HG03097 (cell line): ENCODE measurements at regions not wholly inside any gene's neighbourhood (a gene's known extent, or its start where the extent isn't known, plus 50 kb on each side); places are given as distances from the start of the nearest gene placed in this dataset.
"Not testable (repeated sequence)": the region's sequence is repeated elsewhere in the genome, so short reads cannot be mapped to it uniquely, and the experiment has no call there.

Experiments
- ATAC-seq: cut with Tn5 transposase; IDR thresholded peaks from one replicate; pipeline ENCODE4 v1.9.1; 2021; ENCODE audit not compliant: unreplicated experiment, low FRiP score

DNA sequence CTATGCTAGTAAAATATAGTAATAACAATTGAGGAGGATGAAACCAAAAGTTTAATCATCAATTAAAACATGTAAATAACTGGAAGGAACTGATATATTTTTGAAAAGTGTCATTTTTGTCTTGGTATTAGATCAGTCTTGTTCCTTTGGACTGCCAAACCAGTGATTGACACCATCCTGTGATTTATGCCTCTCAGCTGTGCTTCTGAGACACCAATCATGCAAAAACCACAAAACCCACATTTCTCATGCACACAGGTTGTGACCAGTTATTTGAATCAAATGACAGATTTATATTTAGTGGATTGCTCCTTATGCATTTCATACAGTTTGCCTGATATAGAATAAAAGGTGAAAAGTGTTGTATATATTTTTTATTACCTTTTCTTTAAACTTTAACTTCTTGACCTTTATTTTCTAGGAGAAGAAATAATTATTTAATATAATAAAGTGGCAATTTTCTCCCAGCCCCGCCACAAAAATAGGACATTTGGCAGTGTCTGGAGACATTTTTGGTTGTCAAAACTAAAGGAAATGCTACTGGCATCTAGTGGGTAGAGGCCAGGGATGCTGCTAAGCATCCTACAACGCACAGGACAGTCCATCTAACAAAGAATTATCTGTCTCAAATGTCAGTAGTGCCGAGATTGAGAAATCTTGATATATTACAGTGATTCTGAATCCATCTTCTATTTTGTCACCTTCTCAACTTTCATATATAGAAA, 383.6 kb downstream of the BCKDHB start:
- no peak for ATAC-seq

DNA sequence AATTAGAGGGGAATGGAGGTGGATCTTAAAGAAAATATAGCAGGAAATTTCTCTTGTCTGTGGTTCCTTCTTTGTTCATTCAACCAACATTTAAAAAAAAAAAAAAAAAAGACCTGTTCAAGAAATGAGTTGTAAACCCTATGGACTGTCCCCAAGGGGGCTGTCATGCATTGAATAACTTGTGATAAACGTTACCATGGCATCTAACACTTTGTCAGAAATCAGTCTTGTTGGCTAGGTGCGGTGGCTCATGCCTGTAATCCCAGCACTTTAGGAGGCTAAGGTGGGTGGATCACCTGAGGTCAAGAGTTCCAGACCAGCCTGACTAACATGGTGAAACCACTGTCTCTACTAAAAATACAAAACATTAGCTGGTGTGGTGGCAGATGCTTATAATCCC, 381.7 kb downstream of the BCKDHB start:
- ATAC-seq: peak; percentile 83

DNA sequence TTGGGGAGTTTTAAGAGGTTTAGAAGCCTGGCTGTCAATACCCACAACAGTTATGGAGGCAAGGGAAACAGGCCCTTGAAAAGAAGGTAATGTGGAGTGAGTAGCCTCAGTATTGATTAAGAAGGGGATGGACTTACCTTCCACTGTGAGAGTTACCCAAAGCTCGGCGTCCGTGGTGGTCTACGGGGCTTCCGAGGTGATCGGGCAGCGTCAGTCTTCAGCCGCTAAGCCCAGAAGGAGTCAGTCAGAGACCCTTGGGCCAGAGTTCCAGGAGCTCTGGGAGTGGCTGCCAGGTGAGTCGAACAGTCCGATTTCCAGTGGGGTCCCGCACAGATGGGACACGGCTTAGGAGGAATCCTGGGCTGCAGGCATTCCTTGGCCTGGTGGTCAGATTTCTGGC, 379.0 kb downstream of the BCKDHB start:
- ATAC-seq: not testable (repeated sequence)

DNA sequence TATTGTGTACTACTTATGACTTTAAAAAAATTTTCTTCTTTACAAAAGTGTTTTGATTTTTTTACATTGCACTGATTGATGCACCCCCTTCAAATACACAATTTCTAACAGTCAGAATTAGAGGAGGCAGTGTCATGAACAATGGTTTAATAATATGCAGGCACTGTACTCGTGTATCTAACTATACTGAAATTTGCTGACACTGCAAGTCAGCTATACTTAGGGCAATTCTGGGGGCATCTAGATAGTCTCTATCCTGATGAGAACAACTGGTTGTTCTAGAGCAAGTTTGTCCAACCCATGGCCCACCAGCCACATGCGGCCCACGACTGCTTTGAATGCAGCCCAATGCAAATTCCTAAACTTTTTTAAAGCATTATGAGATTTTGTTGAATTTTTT, 375.6 kb downstream of the BCKDHB start:
- ATAC-seq: no peak

DNA sequence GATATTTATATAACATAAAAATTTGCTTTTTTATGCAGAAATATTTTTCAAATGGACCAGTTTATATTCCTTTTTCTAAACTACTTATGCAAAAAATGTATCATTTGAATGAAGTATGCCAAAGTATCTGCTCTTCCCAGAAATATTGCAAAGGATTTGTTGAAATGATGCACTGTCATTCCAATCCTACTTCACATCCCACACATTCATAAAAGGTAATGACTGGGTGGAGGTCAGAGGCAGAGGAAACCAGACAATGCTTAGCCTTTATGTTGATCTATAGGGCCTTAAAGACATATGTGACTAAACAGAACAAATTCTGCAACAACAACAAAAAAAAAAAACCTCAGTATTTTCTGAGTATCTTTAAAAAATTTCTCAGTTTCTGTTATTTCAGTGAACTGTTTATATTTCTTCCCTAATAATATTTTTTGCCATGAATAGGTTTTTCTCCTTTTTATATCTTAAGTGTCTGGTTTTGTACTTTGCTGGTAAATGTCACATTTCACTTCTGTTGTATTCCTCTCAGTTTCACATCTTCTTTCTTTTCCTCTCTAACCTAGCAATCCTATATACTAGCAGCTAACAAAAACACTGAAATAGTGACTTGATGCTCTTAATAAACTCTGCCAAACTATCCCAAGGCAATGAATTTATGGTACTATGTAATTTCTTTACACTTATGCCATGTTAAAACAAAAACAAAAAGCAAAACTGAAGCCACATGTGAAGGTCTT, 374.1 kb downstream of the BCKDHB start:
- ATAC-seq: no peak

DNA sequence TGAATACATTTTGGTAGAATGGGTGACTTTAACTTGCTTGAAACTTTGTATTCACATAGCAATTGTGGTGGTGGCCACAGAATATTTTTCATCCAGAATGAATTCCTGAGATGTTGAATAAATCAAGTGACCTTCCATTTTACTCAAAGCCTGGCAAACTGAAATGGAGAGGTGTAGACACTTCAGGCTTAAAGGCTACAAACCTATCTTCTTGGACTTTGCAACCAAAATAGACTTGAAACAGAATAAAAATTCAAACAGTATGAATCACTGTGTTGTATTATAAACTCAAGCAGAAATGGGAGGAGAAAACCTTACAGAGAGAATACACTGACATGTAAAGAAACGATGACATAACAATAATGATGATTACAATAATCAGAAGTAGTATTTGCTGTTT, 371.6 kb downstream of the BCKDHB start:
- ATAC-seq: no peak

DNA sequence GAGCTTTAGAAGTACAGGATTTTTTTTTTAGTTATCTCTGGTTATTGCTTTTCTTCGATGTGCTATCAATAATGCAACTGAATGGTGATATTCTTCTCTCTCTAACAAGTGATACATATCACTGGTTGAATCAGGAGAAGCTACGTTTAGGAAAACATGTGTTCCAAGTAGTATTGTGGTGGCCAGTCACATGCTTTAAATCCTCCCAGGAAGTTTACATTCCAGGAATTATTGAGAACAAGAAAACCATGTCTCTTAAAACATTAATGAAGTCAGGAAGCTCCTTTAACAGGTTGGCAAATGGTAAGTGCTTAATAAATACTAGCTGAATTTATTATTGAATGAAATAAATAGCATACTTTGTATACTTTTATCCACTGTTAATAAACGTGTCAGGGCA, 371.1 kb downstream of the BCKDHB start:
- ATAC-seq: no peak

DNA sequence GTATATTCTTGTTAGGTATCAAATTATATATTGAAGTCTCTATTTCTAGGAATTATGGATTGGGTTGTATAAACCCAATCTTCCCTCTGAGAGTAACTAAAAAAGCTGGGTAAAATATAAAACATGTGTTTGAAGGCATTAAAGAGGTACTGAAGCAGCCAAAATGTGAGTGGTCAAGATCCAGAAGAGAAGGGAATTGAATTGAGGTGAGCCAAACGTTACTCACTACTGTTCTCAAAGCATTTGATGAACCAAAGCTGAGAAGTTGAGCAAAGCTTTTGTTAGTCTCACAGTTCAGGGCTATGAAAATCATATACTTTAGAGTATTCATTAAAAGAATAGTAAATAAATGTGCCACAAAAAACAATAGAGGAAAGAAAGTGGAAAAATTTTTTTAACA, 365.8 kb downstream of the BCKDHB start:
- no peak for ATAC-seq

DNA sequence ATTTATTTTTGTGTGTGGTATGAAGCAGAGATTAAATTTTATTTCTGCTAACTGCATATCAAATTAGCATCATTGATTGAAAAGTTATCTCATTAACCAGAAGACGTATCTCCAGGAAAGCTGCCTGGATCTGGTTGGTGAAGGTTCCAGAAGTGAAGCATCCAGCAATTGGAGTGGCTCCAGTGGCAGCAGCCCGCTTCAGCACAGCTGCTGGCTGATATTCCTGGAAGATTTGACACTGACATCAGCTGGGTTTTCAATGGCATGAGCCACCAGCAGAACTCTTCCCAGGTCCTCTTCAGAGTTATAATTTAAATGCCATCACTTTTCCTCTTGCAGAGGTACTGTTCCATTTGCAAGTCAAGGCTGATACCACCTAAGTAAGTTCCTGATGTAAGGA, 363.5 kb downstream of the BCKDHB start:
- no peak for ATAC-seq

DNA sequence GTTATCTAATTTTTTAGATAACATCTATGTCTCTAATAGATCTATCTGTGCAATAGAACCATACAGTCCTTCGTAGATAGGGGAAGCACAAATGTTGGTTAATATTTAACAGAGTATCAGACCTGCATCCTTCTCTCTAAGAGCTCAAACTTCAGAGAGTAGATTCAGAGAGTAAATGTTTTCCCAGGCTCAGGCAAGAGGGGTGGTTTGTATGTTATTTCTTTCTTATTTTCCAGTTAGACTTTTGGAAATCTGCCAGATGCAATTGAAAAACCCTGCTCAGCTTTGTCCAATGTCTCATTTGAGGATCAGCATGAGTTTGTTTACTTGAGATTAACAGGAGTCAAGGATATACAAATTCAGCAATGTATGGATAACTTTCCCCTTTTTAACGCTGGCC, 361.9 kb downstream of the BCKDHB start:
- no peak for ATAC-seq

DNA sequence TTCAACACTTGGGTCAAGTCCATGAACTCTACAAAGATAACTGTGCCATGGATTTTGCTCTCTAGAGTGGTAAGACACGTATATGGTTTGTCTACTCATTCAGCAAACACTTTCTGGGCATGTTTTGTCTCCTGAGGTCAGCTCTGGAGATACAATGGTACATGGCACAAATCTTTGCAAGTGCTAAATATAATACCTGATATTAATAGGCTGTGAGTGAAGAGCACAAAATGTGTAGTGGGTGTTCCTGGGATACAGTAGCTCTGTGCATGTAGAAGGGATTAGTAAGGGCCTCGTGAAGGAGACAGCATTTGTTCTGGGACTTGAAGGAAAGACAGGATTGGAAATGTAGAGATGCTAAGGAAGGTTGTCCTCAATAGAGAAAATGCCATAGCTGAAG, 360.9 kb downstream of the BCKDHB start:
- ATAC-seq: no peak

DNA sequence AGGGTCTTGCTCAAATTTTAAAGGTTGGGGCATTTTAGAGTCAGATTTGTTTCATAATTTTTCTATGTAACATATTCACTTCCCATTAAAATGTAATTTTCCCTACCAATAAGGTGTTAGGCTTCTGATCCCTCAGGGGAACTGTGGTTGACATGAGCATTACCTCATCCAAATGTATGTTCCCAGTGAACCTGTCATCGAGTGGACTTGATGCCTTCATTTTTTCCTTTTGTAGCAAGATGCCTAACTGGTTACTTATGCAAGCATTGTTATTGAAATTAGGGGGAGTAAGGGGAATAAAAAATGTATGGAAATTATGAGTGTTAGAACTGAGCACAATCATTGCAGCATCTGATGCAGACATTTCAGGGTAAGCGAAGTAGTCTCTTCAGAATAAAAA, 360.5 kb downstream of the BCKDHB start:
- no peak for ATAC-seq

DNA sequence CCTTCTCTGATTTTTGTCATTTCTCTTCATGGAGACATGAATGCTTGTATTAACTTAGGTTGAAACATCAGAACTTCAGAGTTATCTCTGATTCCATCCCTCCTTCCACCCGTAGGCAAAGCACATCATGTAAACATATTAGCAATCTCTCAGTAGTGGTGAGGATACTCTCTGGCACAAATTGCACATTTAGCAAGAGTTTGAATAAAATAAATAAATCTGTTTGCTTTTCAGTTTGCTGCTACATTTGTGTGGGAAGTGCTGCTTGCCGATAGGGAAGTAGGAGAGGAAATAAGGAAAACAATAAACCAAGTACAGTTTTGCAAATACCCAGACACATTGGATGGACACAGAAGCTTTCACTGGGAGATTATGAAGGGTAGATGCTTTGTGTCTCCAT, 359.0 kb downstream of the BCKDHB start:
- ATAC-seq: no peak

DNA sequence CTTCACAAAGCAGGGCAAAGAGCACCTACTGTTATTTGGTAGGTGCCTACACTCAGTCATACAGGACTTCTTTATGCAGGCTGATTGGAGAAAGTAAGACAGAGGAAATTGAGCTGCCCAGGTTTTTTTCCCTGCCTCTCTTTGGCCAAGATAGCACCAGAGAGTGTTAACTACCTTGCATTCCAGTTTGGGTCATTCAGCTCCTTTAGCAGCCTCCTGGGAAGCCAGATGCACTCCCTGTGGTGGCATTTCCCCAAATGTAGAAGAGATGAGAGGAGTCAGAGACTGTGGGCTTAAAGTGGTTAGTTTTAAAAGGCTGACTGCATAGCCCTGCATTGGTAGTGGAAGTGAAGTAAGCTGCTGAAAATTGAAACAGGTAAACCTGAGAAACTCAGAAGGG, 358.4 kb downstream of the BCKDHB start:
- no peak for ATAC-seq

DNA sequence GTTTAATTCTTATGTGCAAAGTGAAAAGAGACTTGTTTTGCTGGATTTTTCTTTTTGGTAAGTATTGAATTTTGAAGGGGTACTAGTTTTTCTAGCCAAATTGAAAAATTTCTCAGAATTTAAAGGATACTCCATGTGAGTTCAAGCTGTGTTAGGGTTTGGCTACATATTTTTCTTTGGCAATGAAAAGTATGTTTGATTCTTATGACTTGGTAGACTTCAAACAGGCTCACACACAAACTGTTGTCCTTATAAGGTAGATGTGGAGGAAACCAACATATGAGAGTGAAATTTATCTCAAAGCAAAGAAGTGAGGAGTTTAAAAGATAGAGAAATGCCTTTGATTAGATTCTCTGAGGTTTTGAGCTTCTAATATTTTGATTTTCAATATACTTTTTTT, 356.7 kb downstream of the BCKDHB start:
- ATAC-seq: no peak

DNA sequence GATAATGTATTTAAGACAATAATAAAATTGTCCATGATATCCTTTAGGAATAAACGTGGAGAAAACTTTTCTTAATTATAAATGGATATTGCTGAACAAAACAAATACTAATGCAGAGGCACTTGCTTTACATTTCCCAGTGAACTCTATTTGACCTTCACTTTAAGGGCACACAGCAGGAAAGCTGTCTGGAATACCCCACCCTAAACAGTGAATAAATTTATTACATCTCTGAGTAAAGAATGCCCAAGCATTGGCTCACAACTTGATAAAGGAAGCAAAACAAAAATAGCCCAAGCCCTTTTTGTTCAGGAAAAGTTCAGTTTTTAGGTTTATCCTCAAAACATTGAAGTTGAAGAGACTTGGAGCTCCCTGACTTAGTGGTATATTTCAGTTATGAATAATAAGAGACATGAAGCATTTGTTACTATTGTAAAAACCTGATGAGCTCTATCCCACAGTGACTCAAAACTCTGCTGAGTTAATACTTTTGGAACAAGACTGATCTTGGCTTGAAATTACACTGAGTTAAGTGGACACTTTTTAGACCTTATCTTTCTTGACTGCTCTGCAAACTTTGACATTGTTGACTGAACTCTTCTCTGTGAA, 353.9 kb downstream of the BCKDHB start:
- ATAC-seq: no peak

DNA sequence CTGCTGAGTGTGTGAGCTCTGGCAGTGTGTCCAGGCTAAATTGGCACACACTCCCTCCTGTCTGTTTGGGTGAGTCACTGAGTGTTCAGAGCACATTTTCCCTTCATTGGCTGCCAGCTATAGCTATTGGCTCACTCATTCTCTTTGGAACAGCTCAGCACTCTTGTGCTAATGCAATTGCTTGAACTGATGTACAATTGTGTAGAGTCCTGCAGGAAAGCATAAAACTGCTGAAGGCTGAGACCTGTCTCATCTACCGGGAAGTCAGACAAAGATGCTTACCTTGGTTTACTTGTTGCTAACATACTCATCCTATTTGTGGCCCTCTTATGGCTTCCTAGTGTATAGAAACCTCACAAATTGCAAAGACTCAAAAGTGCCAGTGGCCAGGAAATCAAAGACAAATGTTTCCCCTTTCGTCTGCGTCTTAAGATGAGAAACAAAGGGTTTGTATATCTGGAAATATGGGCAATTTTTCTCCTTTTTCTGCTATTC, 351.0 kb downstream of the BCKDHB start:
- ATAC-seq: no peak

DNA sequence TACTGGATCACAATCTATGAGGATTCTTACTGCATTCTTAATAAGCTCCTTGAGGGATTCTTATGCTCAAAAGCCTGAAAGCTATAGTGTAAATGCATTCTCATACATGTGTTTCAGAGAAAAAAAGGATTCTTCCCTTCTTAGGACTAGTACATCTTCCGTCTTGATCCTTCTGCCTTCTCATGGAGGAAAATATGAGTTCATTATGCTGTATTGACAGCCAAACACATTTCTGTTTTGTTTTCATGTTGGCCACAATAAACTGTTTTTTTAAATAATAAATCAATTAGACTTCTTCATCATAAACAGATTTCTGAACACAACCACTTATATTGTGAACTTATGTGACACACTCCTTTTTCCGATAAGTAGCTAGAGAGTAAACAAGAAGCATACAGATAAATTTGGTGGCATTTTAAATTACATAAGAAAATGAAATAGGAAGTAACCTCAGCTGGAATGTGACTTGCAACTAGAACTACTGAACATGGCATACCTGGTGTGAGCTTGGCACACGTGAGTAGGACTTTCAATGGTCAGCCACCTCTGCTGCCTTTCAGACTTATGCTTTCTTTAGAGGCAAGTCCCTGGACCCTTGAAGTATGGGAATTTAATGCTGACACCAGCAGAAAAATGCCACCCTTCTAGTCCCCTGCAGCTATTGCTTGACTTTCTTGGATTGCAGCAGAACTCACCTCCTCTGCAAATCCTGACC, 350.4 kb downstream of the BCKDHB start:
- ATAC-seq: no peak

DNA sequence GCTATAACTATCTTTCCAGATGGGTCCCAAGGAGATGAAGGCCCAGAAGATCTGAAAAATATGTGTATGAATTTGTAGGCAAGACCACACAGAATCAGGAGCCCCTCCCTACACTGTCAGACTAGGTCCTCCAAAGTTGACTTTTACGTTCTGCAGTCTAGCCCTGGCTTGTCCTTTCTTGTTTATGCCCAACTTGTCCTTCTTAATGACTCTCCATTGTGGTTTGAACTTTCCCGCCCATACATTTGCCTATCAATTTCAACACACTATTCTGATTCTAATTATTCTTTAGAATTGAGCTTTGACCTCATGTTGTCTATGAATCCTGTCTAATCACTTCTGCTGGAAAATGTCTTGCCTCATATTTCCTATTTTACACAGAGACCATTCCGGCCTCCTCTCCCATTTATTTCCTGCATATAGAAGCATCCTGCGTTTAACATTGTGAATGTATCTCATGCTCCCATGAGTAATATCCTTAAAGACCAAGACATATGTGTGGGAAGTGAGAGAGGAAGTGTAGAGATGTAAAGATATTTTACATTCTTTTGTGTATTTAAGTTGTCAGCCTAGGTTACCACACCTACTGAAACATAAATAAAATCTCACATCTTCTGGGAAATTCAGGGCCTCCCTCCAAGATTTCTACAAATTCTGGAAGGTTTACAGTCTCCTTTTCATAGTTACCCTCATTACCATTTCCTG, 348.3 kb downstream of the BCKDHB start:
- ATAC-seq: no peak

DNA sequence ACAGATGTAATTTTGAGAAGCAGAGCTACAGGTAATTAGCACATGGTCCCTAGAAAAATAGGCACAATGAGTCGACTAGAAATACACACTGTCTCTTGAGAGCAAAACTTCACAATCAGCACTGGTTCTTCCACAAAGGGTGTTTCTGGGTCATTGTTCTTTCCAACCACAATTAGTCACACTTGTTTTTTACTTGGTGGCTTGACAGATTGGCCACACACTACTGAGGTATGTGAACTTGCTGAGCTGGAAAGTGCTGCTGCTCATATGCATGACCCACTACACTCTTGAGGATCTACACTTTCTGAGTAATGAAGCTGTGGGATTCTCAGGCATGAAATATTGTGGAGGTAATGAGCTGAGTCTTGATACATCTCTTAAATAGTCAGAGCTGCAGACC, 347.7 kb downstream of the BCKDHB start:
- no peak for ATAC-seq

DNA sequence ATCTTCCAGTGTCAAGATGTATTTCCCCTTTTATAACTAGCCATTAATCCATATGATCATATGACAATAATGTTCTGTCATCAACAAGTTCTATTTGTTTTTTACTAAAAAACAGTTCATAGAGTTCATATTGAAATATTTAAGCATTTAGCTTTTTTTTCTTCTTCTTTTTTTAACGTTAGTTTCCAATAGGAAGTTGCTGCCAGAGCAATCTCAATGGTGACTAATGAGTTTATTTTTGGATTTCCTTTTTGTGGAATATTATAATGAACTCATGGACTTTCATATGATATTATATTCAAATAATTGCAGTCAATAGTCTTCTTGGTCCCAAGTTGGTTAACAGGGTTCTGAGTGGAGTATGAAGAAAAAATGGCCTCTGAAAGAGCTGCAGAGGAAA, 343.3 kb downstream of the BCKDHB start:
- no peak for ATAC-seq
